ENCODE measurements at regions not wholly inside any gene's neighbourhood (a gene's known extent, or its start where the extent isn't known, plus 50 kb on each side); places are given as distances from the start of the nearest gene placed in this dataset.

DNA sequence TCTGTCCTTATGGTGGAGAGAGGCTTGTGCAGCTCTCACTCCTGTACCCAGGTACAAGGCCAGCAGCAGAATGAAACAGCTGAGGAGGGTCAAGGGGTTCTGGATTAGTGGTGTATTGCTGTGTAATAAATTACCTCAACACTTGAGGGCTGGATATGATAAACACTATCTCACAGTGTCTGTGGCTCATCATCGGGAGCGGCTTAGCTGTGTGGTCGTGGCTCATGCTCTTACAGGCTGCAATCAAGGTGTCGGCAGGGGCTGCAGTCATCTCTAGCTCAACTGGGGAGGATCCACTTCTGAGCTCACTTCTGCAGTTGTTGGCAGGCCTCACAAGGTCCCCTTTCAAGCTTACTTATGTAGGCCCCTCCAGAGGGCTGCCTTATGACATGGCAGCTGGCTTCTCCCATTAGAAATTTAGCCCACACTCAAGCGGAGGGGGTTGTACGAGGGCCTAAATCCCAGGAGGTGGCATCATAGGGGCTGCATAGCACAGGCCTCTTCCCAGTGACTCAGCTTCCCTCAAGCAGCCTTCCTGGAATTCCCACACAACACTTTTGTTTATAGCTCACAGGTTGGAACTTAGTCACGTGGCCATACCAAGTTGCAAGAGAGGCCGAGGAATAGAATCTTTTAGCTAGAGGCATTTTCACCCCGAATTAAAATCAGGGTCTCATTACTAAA is 148.2 kb upstream of the RPS6KA3 start:
- peak overlapping the region in 2 of 21 experiments; percentile 30 to 46 for H3K27ac ChIP-seq
- no peak overlapping the region for H3K4me3 ChIP-seq

DNA sequence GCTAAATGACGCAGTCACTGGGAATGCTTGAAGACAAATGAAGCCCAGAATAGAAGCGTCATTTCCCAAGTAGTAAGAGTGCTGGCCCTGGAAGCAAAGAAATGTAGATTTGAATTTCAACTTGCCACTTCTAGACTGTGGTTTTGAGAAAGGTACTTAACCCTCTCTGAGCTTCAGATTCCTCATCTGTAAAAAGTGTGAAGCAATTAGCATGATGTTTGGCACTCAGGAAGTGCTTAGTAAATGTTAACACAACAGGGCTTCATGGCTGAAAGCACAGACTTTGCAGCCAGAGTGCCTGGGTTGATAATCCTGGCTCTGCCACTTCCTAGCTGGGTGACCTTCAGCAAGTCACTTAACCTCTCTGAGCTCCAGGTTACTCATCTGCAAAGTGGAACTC is 147.4 kb upstream of the RPS6KA3 start:
- H3K27ac ChIP-seq = peak overlapping the region in 5 of 21 experiments; percentile 7 to 68 (median 46)
- H3K4me3 ChIP-seq = no peak overlapping the region

DNA sequence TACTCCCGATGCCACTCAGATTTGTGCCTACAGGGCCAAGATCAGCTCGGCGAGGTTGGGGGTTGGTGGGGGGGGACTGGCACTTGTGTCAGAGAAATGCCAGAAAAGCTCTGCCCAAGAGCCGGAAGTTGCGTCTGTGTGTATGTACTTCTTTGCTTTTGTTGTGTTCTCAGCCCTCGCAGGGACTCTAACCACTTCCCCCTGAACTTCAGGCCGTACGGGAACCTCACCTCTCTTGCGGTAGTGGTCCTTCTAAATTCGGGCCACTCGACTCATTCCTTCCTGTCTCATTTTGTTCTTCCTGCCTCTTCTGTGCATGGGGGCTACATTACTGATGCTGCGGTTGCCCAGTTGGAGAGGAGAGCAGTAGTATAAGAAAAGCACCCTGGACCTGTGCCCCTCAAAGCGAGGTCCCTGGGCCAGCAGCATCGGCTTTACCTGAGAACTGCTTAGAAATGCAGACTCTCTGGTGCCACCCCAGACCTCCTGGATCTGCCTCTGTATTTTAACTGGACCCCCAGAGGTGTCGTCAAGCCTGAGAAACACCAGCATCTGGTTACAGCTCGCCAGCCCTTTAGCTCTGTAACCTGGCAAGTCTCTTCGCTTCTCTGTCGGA is 146.3 kb upstream of the RPS6KA3 start:
- Histone ChIP-seq H3K27ac (peak overlapping the region in 8 of 21 experiments; percentile 0 to 72 (median 44)), H3K4me3 (no peak overlapping the region)

DNA sequence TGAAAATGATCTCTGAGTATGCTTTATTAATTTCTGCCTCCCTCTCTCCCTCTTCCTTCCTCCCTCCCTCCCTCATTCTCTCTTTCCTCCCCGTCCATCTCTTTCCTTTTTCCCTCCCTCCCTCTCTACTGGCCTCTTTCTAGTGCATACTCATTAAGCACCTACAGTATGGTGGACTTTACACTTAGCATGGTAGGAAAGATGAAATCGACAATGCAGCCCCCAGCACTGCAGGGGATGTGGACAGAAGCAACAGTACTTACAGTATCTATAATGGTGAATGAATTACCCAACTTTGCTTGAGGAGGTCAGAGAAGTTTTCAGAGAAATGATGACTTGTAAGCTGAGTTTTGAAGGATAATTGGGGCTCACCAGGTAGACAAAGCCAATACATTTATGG is 143.8 kb upstream of the RPS6KA3 start:
- no peak overlapping the region for H3K4me3 ChIP-seq
- no peak overlapping the region for H3K27ac ChIP-seq

DNA sequence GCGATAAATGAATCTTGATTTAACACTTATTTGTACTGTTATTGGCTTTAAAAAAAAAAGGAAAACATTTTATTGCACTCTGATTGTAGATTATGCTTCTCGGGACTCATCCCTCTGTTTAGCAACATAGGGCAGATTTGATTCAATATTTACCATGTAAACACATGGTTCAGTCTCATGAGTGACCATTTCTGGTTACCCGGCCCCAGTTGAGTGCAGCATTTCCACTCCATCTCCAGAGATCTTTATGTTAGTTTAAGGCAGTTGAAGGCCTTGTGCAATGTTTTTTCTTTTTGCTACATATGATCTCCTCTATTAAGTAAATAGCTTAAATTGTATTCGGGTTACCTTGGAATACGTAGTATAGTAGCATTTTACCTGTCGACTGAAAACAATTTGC is 143.3 kb upstream of the RPS6KA3 start:
- Histone ChIP-seq H3K27ac (no peak overlapping the region), H3K4me3 (no peak overlapping the region)

DNA sequence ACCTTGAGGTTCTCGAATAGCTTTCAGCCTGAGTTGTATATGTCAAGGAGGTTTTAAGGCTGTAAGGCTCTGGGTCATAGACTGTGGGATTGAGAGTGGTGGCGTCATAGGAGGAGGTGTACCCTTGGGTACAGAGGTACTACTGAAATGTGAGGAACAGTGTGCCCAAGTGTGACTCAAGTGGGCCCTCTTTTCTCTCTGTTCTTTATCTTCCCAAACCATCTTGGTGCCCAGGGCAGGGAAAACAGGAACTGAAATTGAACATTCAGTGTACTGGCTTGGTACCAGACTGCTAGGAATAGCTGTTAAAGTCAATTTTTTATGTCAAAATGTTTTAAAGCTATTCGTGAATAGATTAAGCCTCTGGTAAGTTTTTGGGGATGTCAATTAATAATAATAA is 136.2 kb upstream of the RPS6KA3 start:
- Histone ChIP-seq H3K27ac (no peak overlapping the region), H3K4me3 (no peak overlapping the region)

DNA sequence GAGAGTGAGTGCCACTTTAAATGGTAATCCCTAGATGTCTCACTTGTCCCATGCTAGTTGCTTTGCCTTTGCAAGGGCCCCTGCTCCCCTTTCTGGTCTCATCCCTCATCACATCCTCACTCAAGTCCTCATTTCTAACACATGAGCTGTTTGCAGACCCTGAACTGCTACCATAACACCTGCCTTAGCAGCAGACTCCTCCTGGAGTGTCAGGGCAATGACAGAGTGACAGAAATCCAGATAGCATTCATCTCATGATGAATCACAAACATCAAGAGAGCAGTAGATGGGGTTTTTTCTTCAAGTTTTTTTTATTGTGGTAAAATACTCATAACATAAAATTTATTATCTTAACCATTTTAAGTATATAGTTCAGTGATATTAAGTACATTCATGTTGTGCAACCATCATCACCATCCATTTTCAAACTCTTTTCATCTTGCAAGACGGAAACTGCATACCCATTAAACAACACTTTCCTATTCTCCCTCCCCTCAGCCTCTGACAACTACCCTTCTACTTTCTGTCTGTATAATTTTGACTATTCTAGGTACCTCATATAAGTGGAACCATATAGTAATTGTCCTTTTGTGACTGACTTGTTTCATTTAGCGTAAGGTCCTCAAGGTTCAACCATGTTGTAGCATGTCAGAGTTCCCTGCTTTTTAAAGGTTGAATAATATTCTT is 133.2 kb upstream of the RPS6KA3 start:
- Histone ChIP-seq H3K27ac (no peak overlapping the region), H3K4me3 (no peak overlapping the region)

DNA sequence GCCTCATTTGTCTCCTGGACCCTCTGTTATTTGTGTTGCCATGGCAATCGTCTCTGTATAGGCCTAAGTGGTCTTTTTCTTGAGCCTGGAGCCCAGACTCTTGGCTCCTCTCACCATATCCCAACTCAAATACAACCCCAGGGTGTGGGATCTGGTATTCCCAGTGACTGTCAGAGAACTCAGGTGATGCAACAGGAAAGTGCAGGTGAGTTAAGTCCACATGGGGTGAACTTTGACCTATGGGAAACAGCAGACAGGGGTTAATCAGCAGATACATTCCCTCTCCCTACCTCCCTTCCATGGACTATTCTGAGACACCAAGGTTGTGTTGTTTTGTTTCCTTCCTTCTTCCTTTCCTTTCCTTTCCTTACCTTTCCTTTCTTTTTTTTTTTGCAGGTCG is 130.9 kb upstream of the RPS6KA3 start:
- H3K27ac ChIP-seq = no peak overlapping the region
- no peak overlapping the region for H3K4me3 ChIP-seq

DNA sequence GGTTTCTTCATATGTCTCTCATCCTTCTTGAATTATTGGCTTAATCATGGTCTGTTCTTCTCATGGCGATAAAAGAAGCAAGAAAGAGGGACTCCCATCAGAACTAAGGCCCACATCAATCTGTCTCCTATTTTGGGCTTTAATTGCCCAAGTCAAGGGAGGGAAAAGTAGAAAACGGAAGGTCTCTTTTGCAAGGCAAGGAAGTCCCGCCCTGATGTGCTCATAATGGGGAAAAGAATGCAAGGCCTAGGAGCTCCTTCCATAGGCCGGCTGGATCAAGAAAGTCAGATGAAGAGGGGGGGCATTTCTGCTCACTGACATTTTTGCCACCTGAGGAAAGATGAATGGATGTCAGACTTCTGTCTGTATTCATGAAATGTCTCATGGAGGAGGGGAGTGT is 127.7 kb upstream of the RPS6KA3 start:
- Histone ChIP-seq H3K4me3 (no peak overlapping the region), H3K27ac (peak overlapping the region in 2 of 21 experiments; percentile 2 to 7)

DNA sequence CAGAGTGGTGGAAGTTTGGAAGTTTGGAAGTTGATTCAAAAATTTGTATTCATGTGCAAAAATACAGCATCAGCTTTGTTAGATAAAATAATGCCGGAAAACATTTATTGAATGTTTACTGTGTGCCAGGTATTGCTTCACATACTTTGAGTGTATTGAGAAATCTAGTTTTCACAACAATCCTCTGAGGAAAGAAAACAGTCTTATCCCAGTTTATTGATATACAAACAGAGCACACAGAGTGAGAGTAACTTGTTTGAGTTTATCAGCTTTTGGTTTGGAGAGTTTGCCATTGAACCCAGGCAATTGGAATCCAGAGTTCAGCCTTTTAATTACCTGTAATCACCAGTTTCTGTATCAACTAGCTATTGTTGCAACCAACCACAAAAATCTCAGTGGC is 127.2 kb upstream of the RPS6KA3 start:
- H3K27ac ChIP-seq = peak overlapping the region in 2 of 21 experiments; percentile 2 to 7
- no peak overlapping the region for H3K4me3 ChIP-seq

DNA sequence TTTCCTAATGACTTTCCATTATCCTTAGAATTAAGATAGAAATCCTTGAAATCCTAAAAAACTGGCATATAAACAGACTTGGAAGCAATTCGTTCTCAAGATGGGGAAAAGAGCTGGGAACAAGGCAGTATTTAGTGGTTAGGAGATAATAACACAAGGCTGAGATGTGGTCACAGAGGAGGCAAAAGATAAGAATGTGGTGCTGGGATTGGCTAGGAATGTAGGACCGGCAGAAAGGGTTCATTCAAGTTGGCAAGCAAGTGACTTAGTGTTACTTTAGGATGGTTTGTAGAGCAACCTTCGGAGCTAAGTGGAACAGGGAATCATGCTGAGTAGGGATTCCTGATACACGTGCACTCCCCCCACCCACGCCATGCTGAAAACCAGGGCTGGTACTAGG is 121.9 kb upstream of the RPS6KA3 start:
- Histone ChIP-seq H3K27ac (no peak overlapping the region), H3K4me3 (no peak overlapping the region)

DNA sequence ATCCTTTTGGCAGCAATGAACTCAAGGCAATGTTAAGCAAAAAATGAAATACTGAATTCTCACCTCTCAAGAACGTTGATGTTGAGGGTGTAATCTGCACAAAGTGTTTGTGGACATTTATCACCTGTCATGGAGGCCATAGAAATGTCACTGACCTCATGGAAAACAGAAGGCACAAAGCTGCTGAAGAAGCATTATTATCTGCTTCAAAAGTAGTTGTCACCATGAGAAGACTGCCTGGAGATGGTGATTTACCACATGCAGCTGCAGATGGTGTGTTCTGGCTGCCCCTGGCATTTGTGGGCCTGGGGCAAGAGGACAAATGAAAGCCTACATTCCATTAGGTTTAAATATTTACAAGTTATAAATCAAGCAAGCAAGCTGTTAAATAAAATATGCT is 116.8 kb upstream of the RPS6KA3 start:
- Histone ChIP-seq H3K4me3 (no peak overlapping the region), H3K27ac (no peak overlapping the region)

DNA sequence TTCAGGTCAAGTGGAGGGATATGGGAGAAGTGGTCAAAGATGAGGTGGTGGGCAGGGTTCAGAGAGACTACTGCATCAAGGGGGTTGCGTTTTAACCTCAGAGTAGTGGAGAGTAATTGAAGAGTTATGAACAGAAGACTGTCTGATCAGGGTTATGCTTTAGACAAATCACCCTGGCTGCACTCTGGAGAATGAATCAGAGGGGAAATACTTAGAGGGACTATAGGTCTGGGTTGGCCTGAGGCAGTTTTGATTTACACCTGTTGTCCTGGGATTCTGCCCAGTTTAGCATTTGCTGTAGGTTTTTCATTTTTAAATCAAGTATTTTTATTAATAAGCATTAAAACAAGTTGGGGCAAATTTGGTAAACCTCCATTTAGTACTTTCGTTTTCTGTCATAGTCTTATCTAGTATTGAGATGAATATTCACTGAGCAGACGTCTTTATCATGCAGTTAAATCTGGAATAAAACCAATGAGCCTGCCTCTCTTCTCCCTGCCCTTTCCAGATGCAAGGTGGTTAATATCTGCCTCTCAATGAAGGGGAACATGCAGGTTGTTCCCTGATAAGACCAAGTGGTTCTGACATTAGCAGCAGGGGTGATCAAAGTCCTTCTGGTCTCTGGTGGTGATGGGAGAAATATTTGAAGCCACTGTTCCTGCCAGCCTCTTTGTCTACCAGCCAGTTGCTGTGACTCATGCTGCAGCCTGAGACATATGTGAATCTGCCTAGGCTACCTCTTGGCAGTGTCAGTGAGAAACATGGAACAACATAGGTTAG is 116.0 kb upstream of the RPS6KA3 start:
- H3K27ac ChIP-seq = no peak overlapping the region

DNA sequence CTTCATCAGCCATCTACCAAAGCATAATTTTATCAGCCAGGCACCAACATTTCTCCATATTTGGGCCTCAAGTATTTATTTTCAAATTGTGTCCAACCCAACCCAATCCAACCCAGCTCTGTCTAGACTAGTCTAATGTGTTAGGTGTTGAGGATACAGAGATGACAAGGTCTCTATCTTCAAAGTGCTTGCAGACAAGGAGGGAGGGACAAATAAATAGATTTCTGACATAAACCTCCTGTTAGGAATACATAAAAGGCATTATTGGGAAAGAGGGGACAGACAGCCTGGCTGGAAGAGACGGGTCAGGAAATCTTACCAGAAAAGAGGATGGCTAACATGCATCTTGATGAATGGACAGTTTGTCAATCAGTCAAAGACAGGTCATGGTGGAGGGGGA is 115.4 kb upstream of the RPS6KA3 start:
- Histone ChIP-seq H3K4me3 (no peak overlapping the region), H3K27ac (no peak overlapping the region)

More for the DNA sequence above, 116.0 kb upstream of the RPS6KA3 start:
- no peak overlapping the region for H3K4me3 ChIP-seq

DNA sequence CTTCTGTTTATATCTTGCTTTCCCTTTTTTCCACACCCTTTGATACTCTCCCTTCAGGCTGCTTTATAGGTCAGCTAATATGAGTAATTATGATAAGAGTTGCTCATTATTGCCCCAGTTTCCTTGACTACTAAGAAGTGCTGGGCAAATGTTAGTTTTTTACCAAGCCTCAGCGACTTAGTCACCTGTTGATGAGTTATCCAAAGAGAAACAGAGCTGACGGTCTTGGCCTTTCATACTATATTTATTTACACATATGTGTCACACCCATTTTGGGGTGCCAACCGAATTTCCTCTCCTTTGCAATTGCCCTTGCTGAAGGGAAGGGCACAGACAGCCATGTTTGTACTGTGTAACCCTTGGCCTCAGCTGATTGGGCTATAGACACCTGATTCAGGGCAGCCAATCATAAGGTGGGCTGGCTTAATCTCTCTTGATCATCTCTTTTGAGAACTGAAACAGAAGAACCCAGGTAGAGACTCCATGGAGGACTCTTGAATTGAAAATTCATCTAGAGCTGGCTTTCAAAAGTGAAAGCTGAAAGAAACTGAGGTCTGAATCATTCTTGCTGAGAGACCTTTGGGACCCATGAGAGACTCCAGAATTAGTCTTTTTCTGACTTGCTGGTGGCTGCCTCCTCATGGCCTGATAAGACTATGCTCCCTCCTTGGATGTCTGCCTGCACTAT is 111.7 kb upstream of the RPS6KA3 start:
- Histone ChIP-seq H3K27ac (no peak overlapping the region), H3K4me3 (no peak overlapping the region)

DNA sequence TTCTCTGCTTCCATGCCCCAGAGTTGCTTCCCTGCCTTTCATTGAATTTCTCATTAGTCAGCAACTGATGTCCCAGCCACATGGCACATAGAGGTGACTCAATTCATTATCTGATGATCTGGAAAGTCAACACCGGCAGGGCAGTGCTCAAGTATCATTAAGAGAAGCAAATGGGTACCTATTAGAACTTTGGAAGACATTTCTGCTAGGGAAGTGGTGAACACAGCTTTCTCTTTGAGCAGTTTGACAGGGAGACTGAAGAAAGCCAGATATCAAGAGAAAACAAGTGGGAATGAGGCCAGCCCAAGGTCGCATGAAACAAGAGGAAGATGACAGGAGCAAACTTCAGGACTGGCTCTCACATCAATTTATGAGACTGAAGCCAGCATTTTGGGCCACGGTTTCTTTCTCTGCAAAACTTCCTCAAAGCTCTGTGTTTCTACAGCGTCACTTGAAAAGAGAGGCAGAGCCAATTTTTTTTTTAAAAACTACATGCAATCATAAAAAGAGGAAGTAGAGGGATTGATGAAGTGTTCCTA is 108.3 kb upstream of the RPS6KA3 start:
- H3K27ac ChIP-seq = peak overlapping the region in 5 of 21 experiments; percentile 17 to 62 (median 41)

DNA sequence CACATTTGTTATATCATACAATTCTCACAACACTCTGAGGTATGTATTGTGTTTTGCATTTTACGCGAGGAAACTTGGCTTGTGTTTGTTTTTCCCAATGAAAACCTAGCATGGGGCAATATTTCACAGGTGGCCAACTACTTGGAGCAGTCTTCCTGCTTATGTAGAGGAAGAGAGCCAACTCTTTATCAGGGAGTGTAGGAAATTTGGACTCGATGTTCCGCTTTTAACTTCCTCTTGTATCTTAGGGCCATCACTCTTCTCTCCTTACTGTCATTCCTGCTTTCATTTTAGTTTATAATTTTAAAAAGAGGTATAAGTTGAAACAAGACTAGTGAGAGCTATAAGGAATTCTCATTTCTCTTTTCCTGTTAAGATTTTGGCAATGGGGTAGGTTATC is 107.7 kb upstream of the RPS6KA3 start:
- no peak overlapping the region for H3K4me3 ChIP-seq
- peak overlapping the region in 5 of 21 experiments; percentile 17 to 62 (median 50) for H3K27ac ChIP-seq

More for the DNA sequence above, 108.3 kb upstream of the RPS6KA3 start:
- H3K4me3 ChIP-seq = no peak overlapping the region

DNA sequence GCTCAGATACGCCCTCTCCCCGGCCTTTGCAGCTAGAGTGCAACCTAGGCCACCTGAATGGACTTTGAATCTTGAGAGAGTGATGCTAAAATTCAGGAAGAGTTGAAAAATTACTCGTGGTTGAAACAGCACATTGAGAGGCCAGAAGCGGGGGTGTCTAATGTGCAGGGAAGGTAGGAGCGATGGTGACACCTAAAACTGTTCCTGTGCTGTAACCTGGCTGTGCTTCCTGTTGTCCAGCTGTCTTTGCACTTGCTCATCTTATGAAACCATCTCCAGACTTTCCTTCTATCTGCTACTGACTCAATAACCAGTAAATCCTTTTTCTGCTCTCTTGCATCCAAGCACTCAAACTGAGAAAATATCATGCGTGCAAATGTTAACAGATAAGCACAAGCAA is 106.4 kb upstream of the RPS6KA3 start:
- Histone ChIP-seq H3K4me3 (no peak overlapping the region), H3K27ac (peak overlapping the region in 1 of 21 experiments; percentile 14)

DNA sequence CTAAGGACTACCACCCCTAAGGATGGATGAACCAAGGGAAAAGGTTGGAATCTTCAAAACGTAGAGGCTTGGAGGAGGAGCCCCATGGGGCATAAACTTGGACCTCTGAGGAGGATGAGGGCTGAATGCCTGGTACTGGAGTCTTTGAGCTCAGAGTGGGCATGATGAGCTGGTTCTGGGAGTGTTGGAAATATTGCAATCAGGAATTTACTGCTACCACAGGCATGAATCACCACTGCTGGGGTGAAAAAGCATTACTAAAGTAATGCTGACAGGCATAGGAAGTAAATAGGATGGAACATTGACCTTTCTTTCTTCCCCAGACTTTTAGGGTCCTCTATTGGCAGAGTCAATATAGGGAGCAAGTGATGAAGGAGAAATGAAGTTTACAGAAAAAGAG is 105.8 kb upstream of the RPS6KA3 start:
- Histone ChIP-seq H3K27ac (peak overlapping the region in 1 of 21 experiments; percentile 14), H3K4me3 (no peak overlapping the region)
